Osteocyte (in vitro differentiated cells): ENCODE measurements at regions not wholly inside any gene's neighbourhood (a gene's known extent, or its start where the extent isn't known, plus 50 kb on each side); places are given as distances from the start of the nearest gene placed in this dataset.

Source experiments
- DNase-seq: peaks from one replicate; pipeline ENCODE4 v3.0.0; 2021; ENCODE audit warnings: mixed read lengths; ENCODE audit not compliant: unreplicated experiment; ENCODE audit errors: extremely low spot score
- H3K27ac Mint-ChIP-seq: one replicate; pipeline ENCODE4 v1.8.0; 2021; ENCODE audit warnings: mild to moderate bottlenecking, mixed read lengths; ENCODE audit not compliant: unreplicated experiment
- H3K27me3 Mint-ChIP-seq: one replicate; pipeline ENCODE4 v1.8.0; 2021; ENCODE audit warnings: mixed read lengths; ENCODE audit not compliant: unreplicated experiment
- H3K36me3 Mint-ChIP-seq: one replicate; pipeline ENCODE4 v1.8.0; 2021; ENCODE audit warnings: mixed read lengths; ENCODE audit not compliant: unreplicated experiment
- H3K4me1 Mint-ChIP-seq: one replicate; pipeline ENCODE4 v1.8.0; 2021; ENCODE audit warnings: mixed read lengths; ENCODE audit not compliant: unreplicated experiment
- H3K4me3 Mint-ChIP-seq: one replicate; pipeline ENCODE4 v1.8.0; 2021; ENCODE audit warnings: mild to moderate bottlenecking, moderate library complexity, mixed read lengths; ENCODE audit not compliant: unreplicated experiment
- H3K9me3 Mint-ChIP-seq: one replicate; pipeline ENCODE4 v1.8.0; 2021; ENCODE audit warnings: mixed read lengths; ENCODE audit not compliant: unreplicated experiment
- CTCF ChIP-seq: fragments of 200-600 bp; sonication (generic); IDR thresholded peaks from 2 replicates; pipeline ENCODE4 v1.5.0; 2021; ENCODE audit warnings: antibody characterized with exemption, mild to moderate bottlenecking, moderate library complexity

GRCh38 chr1:36651176-36651910, 168.6 kb upstream of the CSF3R start:
- H3K9me3 Mint-ChIP-seq: no peaks in the 10 kb centered on the region
- no peaks in the 10 kb centered on the region for H3K36me3 Mint-ChIP-seq
- no peak overlapping the region for H3K27ac Mint-ChIP-seq
- H3K27me3 Mint-ChIP-seq: peaks cover 5% of the 10 kb centered on the region
- no peak for TF ChIP-seq CTCF
- H3K4me1 Mint-ChIP-seq: no peaks in the 10 kb centered on the region
- DNase-seq: no peak
- no peak overlapping the region for H3K4me3 Mint-ChIP-seq

- Mint-ChIP-seq H3K4me3 (no peak overlapping the region), H3K27me3 (peaks cover 13% of the 10 kb centered on the region), H3K9me3 (no peaks in the 10 kb centered on the region), H3K27ac (no peak overlapping the region), H3K36me3 (no peaks in the 10 kb centered on the region), H3K4me1 (no peaks in the 10 kb centered on the region)
- TF ChIP-seq CTCF: peak; percentile 82
- no peak for DNase-seq
These were observed 167.7 kb upstream of the CSF3R start for GRCh38 chr1:36650200-36651065.

GRCh38 chr1:36645867-36646266, 163.2 kb upstream of the CSF3R start:
- TF ChIP-seq CTCF: no peak
- Mint-ChIP-seq H3K9me3 (no peaks in the 10 kb centered on the region), H3K4me3 (no peak overlapping the region), H3K27ac (no peak overlapping the region), H3K4me1 (no peaks in the 10 kb centered on the region), H3K27me3 (peaks cover 13% of the 10 kb centered on the region), H3K36me3 (no peaks in the 10 kb centered on the region)
- no peak for DNase-seq

- no peak for DNase-seq
- Mint-ChIP-seq H3K27me3 (peaks cover 12% of the 10 kb centered on the region), H3K36me3 (no peaks in the 10 kb centered on the region), H3K4me1 (no peaks in the 10 kb centered on the region), H3K9me3 (no peaks in the 10 kb centered on the region), H3K27ac (no peak overlapping the region), H3K4me3 (no peak overlapping the region)
- TF ChIP-seq CTCF: no peak
These were observed 161.8 kb upstream of the CSF3R start for GRCh38 chr1:36644556-36644955.
